K562 (cell line): ENCODE measurements at regions not wholly inside any gene's neighbourhood (a gene's known extent, or its start where the extent isn't known, plus 50 kb on each side); places are given as distances from the start of the nearest gene placed in this dataset.

Source experiments
- CBX3 ChIP-seq, 2 experiments: IDR thresholded peaks; 1 replicate in 1 of 2; 2 replicates in 1 of 2; pipeline ENCODE4 v1.6.1; 2012; ENCODE audit warnings: inconsistent platforms in 2 of 2, low read length in 2 of 2, borderline replicate concordance in 1 of 2, control low read depth in 1 of 2
- CREB1 ChIP-seq, 2 experiments: sonication (generic) in 1 of 2; formaldehyde crosslinking in 1 of 2; IDR thresholded peaks; 2 replicates each; pipeline versions ENCODE4 v1.6.1 to v1.8.0; 2012 to 2022; ENCODE audit warnings: inconsistent platforms in 1 of 2, mild to moderate bottlenecking in 1 of 2, missing genetic modification reagents in 1 of 2, moderate library complexity in 1 of 2
- CTBP1 ChIP-seq: fragments of 450-650 bp; IDR thresholded peaks from 2 replicates; pipeline ENCODE4 v1.6.1; 2016; ENCODE audit warnings: borderline replicate concordance
- CTCF ChIP-seq, 3 experiments: IDR thresholded peaks in 2 of 3; conservative IDR thresholded peaks in 1 of 3; 2 replicates each; pipeline ENCODE4 v1.5.1; 2011 to 2012; ENCODE audit warnings: low read length in 3 of 3, mild to moderate bottlenecking in 3 of 3, control low read depth in 2 of 3, improper control_type of control experiment in 1 of 3, inconsistent platforms in 1 of 3, low read depth in 1 of 3, mixed read lengths in 1 of 3, moderate library complexity in 1 of 3; ENCODE audit not compliant: insufficient read depth in 2 of 3
- E2F3 ChIP-seq: fragments of 250-450 bp; sonication (Bioruptor Pico); IDR thresholded peaks from 2 replicates; pipeline ENCODE4 v1.4.0; 2020; ENCODE audit warnings: mild to moderate bottlenecking
- ELK1 ChIP-seq: sonication (generic); formaldehyde crosslinking; IDR thresholded peaks from 2 replicates; pipeline ENCODE4 v1.8.1; 2022; ENCODE audit warnings: missing genetic modification reagents
- GMEB1 ChIP-seq: fragments of 250-450 bp; sonication (Bioruptor Pico); IDR thresholded peaks from 2 replicates; pipeline ENCODE4 v1.4.0; 2020; ENCODE audit warnings: mild to moderate bottlenecking
- HCFC1 ChIP-seq: IDR thresholded peaks from 2 replicates; pipeline ENCODE4 v1.6.1; 2012; ENCODE audit warnings: low read depth, low read length, improper control_type of control experiment
- MEIS2 ChIP-seq: fragments of 450-650 bp; IDR thresholded peaks from 2 replicates; pipeline ENCODE4 v1.6.1; 2014; ENCODE audit warnings: mild to moderate bottlenecking; ENCODE audit not compliant: partially characterized antibody
- NEUROD1 ChIP-seq: fragments of 150-350 bp; IDR thresholded peaks from 2 replicates; pipeline ENCODE4 v1.6.1; 2014; ENCODE audit warnings: borderline replicate concordance, low read length, low read depth; ENCODE audit not compliant: partially characterized antibody
- NFATC3 ChIP-seq: fragments of 450-650 bp; IDR thresholded peaks from 2 replicates; pipeline ENCODE4 v1.6.1; 2017; ENCODE audit warnings: mild to moderate bottlenecking
- PTTG1 ChIP-seq: fragments of 450-650 bp; IDR thresholded peaks from 2 replicates; pipeline ENCODE4 v1.6.1; 2016; ENCODE audit warnings: low read depth, mild to moderate bottlenecking, missing genetic modification characterization, missing compliant biosample characterization
- ZNF217 ChIP-seq: sonication (generic); formaldehyde crosslinking; IDR thresholded peaks from 2 replicates; pipeline ENCODE4 v1.8.0; 2022; ENCODE audit warnings: mild to moderate bottlenecking, missing genetic modification reagents
- ZNF224 ChIP-seq: sonication (generic); formaldehyde crosslinking; IDR thresholded peaks from 2 replicates; pipeline ENCODE4 v1.8.0; 2022; ENCODE audit warnings: mild to moderate bottlenecking, missing genetic modification reagents
- ZNF75A ChIP-seq: fragments of 450-650 bp; formaldehyde crosslinking; IDR thresholded peaks from 2 replicates; pipeline ENCODE4 v1.4.0; 2020; ENCODE audit warnings: mild to moderate bottlenecking

- peak in 1 of 3 experiments; percentile 10; a peak in 2 of 6 replicates for TF ChIP-seq CTCF (IDR thresholded peaks at IDR 0.05 in 2 of 3, conservative IDR thresholded peaks at IDR 0.05 in 1 of 3; ENCODE audit: insufficient read depth in 2 of 3, low read depth in 1 of 3, low read length in 3 of 3)
- peak in 1 of 2 experiments; percentile 69; a peak in 1 of 3 replicates for TF ChIP-seq CBX3 (IDR thresholded peaks at IDR 0.05; ENCODE audit: borderline replicate concordance in 1 of 2, low read length in 2 of 2)
- TF ChIP-seq CTBP1: peak; percentile 57; the same call in 1 of the 2 replicates
- TF ChIP-seq ZNF75A (CRISPR knock-in tag): no peak
- TF ChIP-seq HCFC1: peak; percentile 87
- TF ChIP-seq E2F3: no peak
- TF ChIP-seq MEIS2: no peak
- TF ChIP-seq PTTG1 (tag): peak; percentile 73
- TF ChIP-seq CREB1 (IDR thresholded peaks at IDR 0.05): peak; percentile 78
- peak; percentile 81 for TF ChIP-seq CREB1 (CRISPR knock-in tag; IDR thresholded peaks at IDR 0.05)
- TF ChIP-seq GMEB1 (CRISPR knock-in tag): no peak
- no peak for TF ChIP-seq ELK1
- TF ChIP-seq ZNF224: no peak
- no peak for TF ChIP-seq NFATC3
- TF ChIP-seq ZNF217 (CRISPR knock-in tag): no peak
- TF ChIP-seq NEUROD1: peak; percentile 32
These were observed 69.0 kb upstream of the SYT13 start (continued) for GRCh38 chr11:45354976-45355705.
